H1 (cell line): ENCODE measurements at regions not wholly inside any gene's neighbourhood (a gene's known extent, or its start where the extent isn't known, plus 50 kb on each side); places are given as distances from the start of the nearest gene placed in this dataset.

ENCODE experiments used
- EP300 ChIP-seq, 2 experiments: IDR thresholded peaks; 1 replicate in 1 of 2; 2 replicates in 1 of 2; pipeline ENCODE4 v1.6.1; 2011 to 2012; ENCODE audit warnings: low read depth in 2 of 2, low read length in 2 of 2, mild to moderate bottlenecking in 2 of 2, borderline replicate concordance in 1 of 2, inconsistent platforms in 1 of 2, moderate library complexity in 1 of 2
- RAD21 ChIP-seq, 2 experiments: IDR thresholded peaks in 1 of 2; conservative IDR thresholded peaks in 1 of 2; 2 replicates each; pipeline ENCODE4 v1.6.1; 2011; ENCODE audit warnings: low read depth in 2 of 2, low read length in 2 of 2, improper control_type of control experiment in 1 of 2, inconsistent platforms in 1 of 2, mild to moderate bottlenecking in 1 of 2, moderate library complexity in 1 of 2
- SIRT6 ChIP-seq: IDR thresholded peaks from one replicate; pipeline ENCODE4 v1.7.1; 2012; ENCODE audit warnings: low read length, inconsistent platforms
- SP1 ChIP-seq: IDR thresholded peaks from 2 replicates; pipeline ENCODE4 v1.6.1; 2011; ENCODE audit warnings: low read depth, low read length
- TF ChIP-seq, protein P1 (sequence below): fragments of 300-600 bp; sonication (generic); IDR thresholded peaks from 2 replicates; pipeline ENCODE4 v1.7.1; 2012; ENCODE audit warnings: low read length, moderate library complexity, mild to moderate bottlenecking, inconsistent platforms; ENCODE audit not compliant: insufficient replicate concordance
- TF ChIP-seq, protein P2 (sequence below): IDR thresholded peaks from 2 replicates; pipeline ENCODE4 v1.6.1; 2011; ENCODE audit warnings: low read depth, mild to moderate bottlenecking, low read length; ENCODE audit not compliant: insufficient read depth

DNA sequence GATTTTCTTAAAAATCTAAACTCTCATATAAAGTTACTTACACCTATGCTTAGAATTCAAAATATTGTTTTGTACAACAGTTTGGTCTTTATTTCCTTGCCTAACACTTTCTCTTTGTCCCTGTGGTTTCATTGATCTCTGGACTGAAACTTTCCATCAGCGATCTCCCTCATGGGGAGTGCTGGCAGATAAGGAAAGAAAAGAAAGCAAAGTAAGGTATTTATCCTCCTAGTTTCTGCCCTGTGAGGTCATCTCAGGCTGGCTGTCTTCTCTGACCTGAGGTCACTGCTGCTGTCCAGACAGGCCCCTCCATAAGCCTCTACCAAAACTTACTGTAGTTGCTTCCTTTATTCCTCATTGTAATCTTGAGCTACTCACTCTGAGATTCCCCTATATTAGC is 57.9 kb upstream of the EPHA6 start (continued):
- TF ChIP-seq, protein P1, sequence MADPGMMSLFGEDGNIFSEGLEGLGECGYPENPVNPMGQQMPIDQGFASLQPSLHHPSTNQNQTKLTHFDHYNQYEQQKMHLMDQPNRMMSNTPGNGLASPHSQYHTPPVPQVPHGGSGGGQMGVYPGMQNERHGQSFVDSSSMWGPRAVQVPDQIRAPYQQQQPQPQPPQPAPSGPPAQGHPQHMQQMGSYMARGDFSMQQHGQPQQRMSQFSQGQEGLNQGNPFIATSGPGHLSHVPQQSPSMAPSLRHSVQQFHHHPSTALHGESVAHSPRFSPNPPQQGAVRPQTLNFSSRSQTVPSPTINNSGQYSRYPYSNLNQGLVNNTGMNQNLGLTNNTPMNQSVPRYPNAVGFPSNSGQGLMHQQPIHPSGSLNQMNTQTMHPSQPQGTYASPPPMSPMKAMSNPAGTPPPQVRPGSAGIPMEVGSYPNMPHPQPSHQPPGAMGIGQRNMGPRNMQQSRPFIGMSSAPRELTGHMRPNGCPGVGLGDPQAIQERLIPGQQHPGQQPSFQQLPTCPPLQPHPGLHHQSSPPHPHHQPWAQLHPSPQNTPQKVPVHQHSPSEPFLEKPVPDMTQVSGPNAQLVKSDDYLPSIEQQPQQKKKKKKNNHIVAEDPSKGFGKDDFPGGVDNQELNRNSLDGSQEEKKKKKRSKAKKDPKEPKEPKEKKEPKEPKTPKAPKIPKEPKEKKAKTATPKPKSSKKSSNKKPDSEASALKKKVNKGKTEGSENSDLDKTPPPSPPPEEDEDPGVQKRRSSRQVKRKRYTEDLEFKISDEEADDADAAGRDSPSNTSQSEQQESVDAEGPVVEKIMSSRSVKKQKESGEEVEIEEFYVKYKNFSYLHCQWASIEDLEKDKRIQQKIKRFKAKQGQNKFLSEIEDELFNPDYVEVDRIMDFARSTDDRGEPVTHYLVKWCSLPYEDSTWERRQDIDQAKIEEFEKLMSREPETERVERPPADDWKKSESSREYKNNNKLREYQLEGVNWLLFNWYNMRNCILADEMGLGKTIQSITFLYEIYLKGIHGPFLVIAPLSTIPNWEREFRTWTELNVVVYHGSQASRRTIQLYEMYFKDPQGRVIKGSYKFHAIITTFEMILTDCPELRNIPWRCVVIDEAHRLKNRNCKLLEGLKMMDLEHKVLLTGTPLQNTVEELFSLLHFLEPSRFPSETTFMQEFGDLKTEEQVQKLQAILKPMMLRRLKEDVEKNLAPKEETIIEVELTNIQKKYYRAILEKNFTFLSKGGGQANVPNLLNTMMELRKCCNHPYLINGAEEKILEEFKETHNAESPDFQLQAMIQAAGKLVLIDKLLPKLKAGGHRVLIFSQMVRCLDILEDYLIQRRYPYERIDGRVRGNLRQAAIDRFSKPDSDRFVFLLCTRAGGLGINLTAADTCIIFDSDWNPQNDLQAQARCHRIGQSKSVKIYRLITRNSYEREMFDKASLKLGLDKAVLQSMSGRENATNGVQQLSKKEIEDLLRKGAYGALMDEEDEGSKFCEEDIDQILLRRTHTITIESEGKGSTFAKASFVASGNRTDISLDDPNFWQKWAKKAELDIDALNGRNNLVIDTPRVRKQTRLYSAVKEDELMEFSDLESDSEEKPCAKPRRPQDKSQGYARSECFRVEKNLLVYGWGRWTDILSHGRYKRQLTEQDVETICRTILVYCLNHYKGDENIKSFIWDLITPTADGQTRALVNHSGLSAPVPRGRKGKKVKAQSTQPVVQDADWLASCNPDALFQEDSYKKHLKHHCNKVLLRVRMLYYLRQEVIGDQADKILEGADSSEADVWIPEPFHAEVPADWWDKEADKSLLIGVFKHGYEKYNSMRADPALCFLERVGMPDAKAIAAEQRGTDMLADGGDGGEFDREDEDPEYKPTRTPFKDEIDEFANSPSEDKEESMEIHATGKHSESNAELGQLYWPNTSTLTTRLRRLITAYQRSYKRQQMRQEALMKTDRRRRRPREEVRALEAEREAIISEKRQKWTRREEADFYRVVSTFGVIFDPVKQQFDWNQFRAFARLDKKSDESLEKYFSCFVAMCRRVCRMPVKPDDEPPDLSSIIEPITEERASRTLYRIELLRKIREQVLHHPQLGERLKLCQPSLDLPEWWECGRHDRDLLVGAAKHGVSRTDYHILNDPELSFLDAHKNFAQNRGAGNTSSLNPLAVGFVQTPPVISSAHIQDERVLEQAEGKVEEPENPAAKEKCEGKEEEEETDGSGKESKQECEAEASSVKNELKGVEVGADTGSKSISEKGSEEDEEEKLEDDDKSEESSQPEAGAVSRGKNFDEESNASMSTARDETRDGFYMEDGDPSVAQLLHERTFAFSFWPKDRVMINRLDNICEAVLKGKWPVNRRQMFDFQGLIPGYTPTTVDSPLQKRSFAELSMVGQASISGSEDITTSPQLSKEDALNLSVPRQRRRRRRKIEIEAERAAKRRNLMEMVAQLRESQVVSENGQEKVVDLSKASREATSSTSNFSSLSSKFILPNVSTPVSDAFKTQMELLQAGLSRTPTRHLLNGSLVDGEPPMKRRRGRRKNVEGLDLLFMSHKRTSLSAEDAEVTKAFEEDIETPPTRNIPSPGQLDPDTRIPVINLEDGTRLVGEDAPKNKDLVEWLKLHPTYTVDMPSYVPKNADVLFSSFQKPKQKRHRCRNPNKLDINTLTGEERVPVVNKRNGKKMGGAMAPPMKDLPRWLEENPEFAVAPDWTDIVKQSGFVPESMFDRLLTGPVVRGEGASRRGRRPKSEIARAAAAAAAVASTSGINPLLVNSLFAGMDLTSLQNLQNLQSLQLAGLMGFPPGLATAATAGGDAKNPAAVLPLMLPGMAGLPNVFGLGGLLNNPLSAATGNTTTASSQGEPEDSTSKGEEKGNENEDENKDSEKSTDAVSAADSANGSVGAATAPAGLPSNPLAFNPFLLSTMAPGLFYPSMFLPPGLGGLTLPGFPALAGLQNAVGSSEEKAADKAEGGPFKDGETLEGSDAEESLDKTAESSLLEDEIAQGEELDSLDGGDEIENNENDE, result no peak
- TF ChIP-seq, protein P2, sequence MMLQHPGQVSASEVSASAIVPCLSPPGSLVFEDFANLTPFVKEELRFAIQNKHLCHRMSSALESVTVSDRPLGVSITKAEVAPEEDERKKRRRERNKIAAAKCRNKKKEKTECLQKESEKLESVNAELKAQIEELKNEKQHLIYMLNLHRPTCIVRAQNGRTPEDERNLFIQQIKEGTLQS, result no peak
- no peak for TF ChIP-seq SIRT6
- TF ChIP-seq RAD21 (IDR thresholded peaks at IDR 0.05 in 1 of 2, conservative IDR thresholded peaks at IDR 0.05 in 1 of 2; ENCODE audit: low read depth in 2 of 2, low read length in 2 of 2), result no peak
- TF ChIP-seq EP300 (IDR thresholded peaks at IDR 0.05; ENCODE audit: borderline replicate concordance in 1 of 2, low read depth in 2 of 2, low read length in 2 of 2), result no peak
- TF ChIP-seq SP1, result no peak
